H9 (cell line): ENCODE measurements at regions not wholly inside any gene's neighbourhood (a gene's known extent, or its start where the extent isn't known, plus 50 kb on each side); places are given as distances from the start of the nearest gene placed in this dataset.

ENCODE experiments used
- DNase-seq: peaks from one replicate; pipeline ENCODE4 v3.0.0-alpha.2; 2017
- H2AFZ ChIP-seq: one replicate; pipeline ENCODE4 v1.6.1; 2013; ENCODE audit warnings: mild to moderate bottlenecking, low read length, control low read depth, moderate library complexity
- H2AK5ac ChIP-seq: 2 replicates; pipeline ENCODE4 v1.6.1; 2013; ENCODE audit warnings: low read length, control low read depth, mixed read lengths; ENCODE audit not compliant: insufficient read length
- H2BK120ac ChIP-seq: one replicate; pipeline ENCODE4 v1.6.1; 2013; ENCODE audit warnings: low read depth, mild to moderate bottlenecking, low read length, control low read depth, inconsistent platforms; ENCODE audit not compliant: poor library complexity, severe bottlenecking
- H2BK12ac ChIP-seq: 2 replicates; pipeline ENCODE4 v1.6.1; 2013; ENCODE audit warnings: low read length, control low read depth, mixed read lengths, low read depth; ENCODE audit not compliant: insufficient read length
- H2BK15ac ChIP-seq: 2 replicates; pipeline ENCODE4 v1.6.1; 2013; ENCODE audit warnings: low read depth, low read length, control low read depth
- H2BK20ac ChIP-seq: one replicate; pipeline ENCODE4 v1.6.1; 2013; ENCODE audit warnings: low read depth, mild to moderate bottlenecking, low read length, control low read depth, inconsistent platforms; ENCODE audit not compliant: poor library complexity, severe bottlenecking
- H2BK5ac ChIP-seq: 2 replicates; pipeline ENCODE4 v1.6.1; 2013; ENCODE audit warnings: low read length, control low read depth, mixed read lengths; ENCODE audit not compliant: insufficient read length
- H3K14ac ChIP-seq: 2 replicates; pipeline ENCODE4 v1.6.1; 2013; ENCODE audit warnings: low read length, control low read depth; ENCODE audit not compliant: insufficient read depth
- H3K18ac ChIP-seq: 2 replicates; pipeline ENCODE4 v1.6.1; 2013; ENCODE audit warnings: low read depth, mild to moderate bottlenecking, mixed read lengths, low read length, control low read depth; ENCODE audit not compliant: insufficient read length
- H3K23ac ChIP-seq: 2 replicates; pipeline ENCODE4 v1.6.1; 2013; ENCODE audit warnings: low read length, control low read depth, mixed read lengths, low read depth; ENCODE audit not compliant: insufficient read length
- H3K23me2 ChIP-seq: 2 replicates; pipeline ENCODE4 v1.6.1; 2013; ENCODE audit warnings: low read depth, mild to moderate bottlenecking, mixed read lengths, low read length, control low read depth; ENCODE audit not compliant: insufficient read length, poor library complexity, severe bottlenecking
- H3K27ac ChIP-seq: 2 replicates; pipeline ENCODE4 v1.5.1; 2013; ENCODE audit warnings: low read length, control low read depth, mixed read lengths, low read depth; ENCODE audit not compliant: insufficient read length
- H3K27me3 ChIP-seq: 2 replicates; pipeline ENCODE4 v1.6.1; 2013; ENCODE audit warnings: low read length, control low read depth, inconsistent platforms; ENCODE audit not compliant: insufficient read depth
- H3K4ac ChIP-seq: 2 replicates; pipeline ENCODE4 v1.6.1; 2013; ENCODE audit warnings: low read depth, mild to moderate bottlenecking, control low read depth, inconsistent platforms, low read length, moderate library complexity
- H3K4me1 ChIP-seq: 2 replicates; pipeline ENCODE4 v1.6.1; 2013; ENCODE audit warnings: low read length, control low read depth, inconsistent platforms; ENCODE audit not compliant: insufficient read depth
- H3K4me2 ChIP-seq: 2 replicates; pipeline ENCODE4 v1.6.1; 2013; ENCODE audit warnings: low read length, control low read depth, mixed read lengths; ENCODE audit not compliant: insufficient read length, insufficient read depth
- H3K56ac ChIP-seq: 2 replicates; pipeline ENCODE4 v1.6.1; 2013; ENCODE audit warnings: low read depth, mild to moderate bottlenecking, mixed read lengths, low read length, control low read depth; ENCODE audit not compliant: insufficient read length
- H3K79me1 ChIP-seq: 2 replicates; pipeline ENCODE4 v1.6.1; 2013; ENCODE audit warnings: low read depth, mild to moderate bottlenecking, moderate library complexity, low read length, control low read depth, inconsistent platforms; ENCODE audit not compliant: insufficient read depth, poor library complexity, severe bottlenecking
- H3K79me2 ChIP-seq: 2 replicates; pipeline ENCODE4 v1.6.1; 2013; ENCODE audit warnings: low read length, control low read depth, inconsistent platforms; ENCODE audit not compliant: insufficient read depth
- H3K9ac ChIP-seq: 2 replicates; pipeline ENCODE4 v1.6.1; 2013; ENCODE audit warnings: low read length, control low read depth, mixed read lengths; ENCODE audit not compliant: insufficient read length; ENCODE audit errors: extremely low read depth
- H3K9me3 ChIP-seq: one replicate; pipeline ENCODE4 v1.6.1; 2013; ENCODE audit warnings: low read depth, low read length, inconsistent platforms; ENCODE audit not compliant: control insufficient read depth
- H3T11ph ChIP-seq: one replicate; pipeline ENCODE4 v1.6.1; 2013; ENCODE audit warnings: mild to moderate bottlenecking, low read length, control low read depth, inconsistent platforms
- H4K20me1 ChIP-seq: one replicate; pipeline ENCODE4 v1.6.1; 2013; ENCODE audit not compliant: control insufficient read depth, insufficient read length, insufficient read depth
- H4K5ac ChIP-seq: 2 replicates; pipeline ENCODE4 v1.6.1; 2013; ENCODE audit warnings: low read depth, mild to moderate bottlenecking, mixed read lengths, low read length, control low read depth; ENCODE audit not compliant: insufficient read length
- H4K8ac ChIP-seq: replicated peaks from 2 replicates; pipeline ENCODE4 v1.6.1; 2013; ENCODE audit warnings: low read length, control low read depth, mixed read lengths, low read depth; ENCODE audit not compliant: insufficient read length
- H4K91ac ChIP-seq: 2 replicates; pipeline ENCODE4 v1.6.1; 2013; ENCODE audit warnings: low read depth, mild to moderate bottlenecking, moderate library complexity, mixed read lengths, low read length, control low read depth; ENCODE audit not compliant: insufficient read length
- H3K27ac Mint-ChIP-seq, 3 experiments: 2 replicates in 2 of 3; 3 replicates in 1 of 3; pipeline ENCODE4 v1.8.0; 2020 to 2021; ENCODE audit warnings: mixed read lengths in 3 of 3, mild to moderate bottlenecking in 1 of 3, moderate library complexity in 1 of 3
- H3K27me3 Mint-ChIP-seq: 2 replicates; pipeline ENCODE4 v1.8.0; 2021; ENCODE audit warnings: low read depth, mild to moderate bottlenecking, moderate library complexity, mixed read lengths
- H3K36me3 Mint-ChIP-seq, 3 experiments: 2 replicates in 2 of 3; 3 replicates in 1 of 3; pipeline ENCODE4 v1.8.0; 2020 to 2021; ENCODE audit warnings: low read depth in 3 of 3, mixed read lengths in 3 of 3; ENCODE audit not compliant: insufficient read depth in 1 of 3
- H3K4me1 Mint-ChIP-seq, 2 experiments: 2 replicates each; pipeline ENCODE4 v1.8.0; 2020; ENCODE audit warnings: mixed read lengths in 2 of 2
- H3K4me3 Mint-ChIP-seq, 2 experiments: 2 replicates in 1 of 2; 3 replicates in 1 of 2; pipeline ENCODE4 v1.8.0; 2020 to 2021; ENCODE audit warnings: mild to moderate bottlenecking in 2 of 2, mixed read lengths in 2 of 2, moderate library complexity in 1 of 2
- H3K9me3 Mint-ChIP-seq, 2 experiments: 2 replicates in 1 of 2; 3 replicates in 1 of 2; pipeline ENCODE4 v1.8.0; 2020; ENCODE audit warnings: mild to moderate bottlenecking in 2 of 2, mixed read lengths in 2 of 2, moderate library complexity in 1 of 2
- CTCF ChIP-seq: fragments of 200-600 bp; sonication (generic); conservative IDR thresholded peaks from 3 replicates; pipeline ENCODE4 v1.8.0; 2021; ENCODE audit warnings: antibody characterized with exemption, mild to moderate bottlenecking
- WGBS: extraction: QIAGEN DNeasy Blood & Tissue Kit; methylation state at CpG from one replicate; pipeline ENCODE4 v1.1.7; 2013; ENCODE audit warnings: missing lambda C conversion rate, low lambda C conversion rate, mixed read lengths; ENCODE audit not compliant: insufficient read length; ENCODE audit errors: extremely low coverage; 5-methylcytosine and 5-hydroxymethylcytosine counted together

- no peak overlapping the region for H2BK12ac ChIP-seq
- no peak overlapping the region for H3K14ac ChIP-seq
- 0 out of 2 replicates have a peak, but pooled peaks cover 1% of the 10 kb centered on the region for H3K4me1 ChIP-seq
- no peaks in the 10 kb centered on the region; a peak in 2 of 7 replicates for H3K36me3 Mint-ChIP-seq
- H3K27me3 ChIP-seq = no peaks in the 10 kb centered on the region
- no peak overlapping the region for H4K8ac ChIP-seq
- no peak overlapping the region for H2BK15ac ChIP-seq
- no peak for DNase-seq
- H3K9ac ChIP-seq = no peak overlapping the region
- no peaks in the 10 kb centered on the region for H3K27me3 Mint-ChIP-seq
- no peaks in the 10 kb centered on the region for H3K79me2 ChIP-seq
- no peak overlapping the region for H3K4me2 ChIP-seq
- H3K56ac ChIP-seq = no peak overlapping the region
- no peaks in the 10 kb centered on the region for H3K23me2 ChIP-seq
- no peak overlapping the region for H4K5ac ChIP-seq
- H3T11ph ChIP-seq = no peak overlapping the region
- no peak overlapping the region for H3K4ac ChIP-seq
- WGBS = no CpG with 5 or more reads among the region's 4 CpGs
- no peak overlapping the region for H3K27ac Mint-ChIP-seq
- no peaks in the 10 kb centered on the region for H3K79me1 ChIP-seq
- no peak overlapping the region for H2AFZ ChIP-seq
- H4K91ac ChIP-seq = no peak overlapping the region
- no peak for TF ChIP-seq CTCF
- no peak overlapping the region for H3K4me3 Mint-ChIP-seq
- H2BK5ac ChIP-seq = no peak overlapping the region
- no peak overlapping the region for H3K27ac ChIP-seq
- H3K18ac ChIP-seq = no peak overlapping the region
- no peak overlapping the region for H2BK20ac ChIP-seq
- H4K20me1 ChIP-seq = no peaks in the 10 kb centered on the region
- H3K23ac ChIP-seq = no peak overlapping the region
- no peaks in the 10 kb centered on the region for H3K9me3 Mint-ChIP-seq
- H3K4me1 Mint-ChIP-seq = peaks cover 2 to 4% of the 10 kb centered on the region in 2 experiments; a peak in 2 of 4 replicates
- no peak overlapping the region for H2AK5ac ChIP-seq
- H3K9me3 ChIP-seq = no peaks in the 10 kb centered on the region
- H2BK120ac ChIP-seq = no peak overlapping the region
Observed at GRCh38 chr3:63037116-63037515, 161.9 kb upstream of the CADPS start.
